ENCODE measurements at regions not wholly inside any gene's neighbourhood (a gene's known extent, or its start where the extent isn't known, plus 50 kb on each side); places are given as distances from the start of the nearest gene placed in this dataset.

GRCh38 chr13:68473834-68474326 lies 1243.7 kb upstream of the PCDH9 start:
- Histone ChIP-seq H3K27ac (no peak overlapping the region), H3K9me3 (no peaks in the 10 kb centered on the region), H3K4me2 (no peak overlapping the region), H3K4me1 (no peaks in the 10 kb centered on the region), H3K4me3 (no peak overlapping the region)
- no peak for ATAC-seq
- WGBS (ENCODE audit: missing lambda C conversion rate): 38% methylated on average over 1 of the region's 1 CpG
- ChIA-PET CTCF (no interaction called here), POLR2A (no interaction called here)
- FAIRE-seq: no peak
- TF ChIP-seq ZFP36 (IDR thresholded peaks at IDR 0.05; ENCODE audit: borderline replicate concordance, partially characterized antibody) (no peak), RARB (CRISPR knock-in tag; IDR thresholded peaks at IDR 0.05) (no peak), SMC3 (IDR thresholded peaks at IDR 0.05) (no peak), ZC3H11A (IDR thresholded peaks at IDR 0.05) (no peak), NR3C1 (IDR thresholded peaks at IDR 0.05) (no peak)
- DNase-seq (ENCODE audit: low read depth in 1 of 2, low spot score in 1 of 2): no peak

- ChIA-PET POLR2A (no interaction called here), CTCF (no interaction called here)
- DNase-seq (ENCODE audit: low read depth in 1 of 2, low spot score in 1 of 2) (no peak), FAIRE-seq (no peak), ATAC-seq (no peak)
- no peak overlapping the region for H3K4me3 ChIP-seq
- H3K4me2 ChIP-seq: 0 out of 3 replicates have a peak overlapping the region, but pooled peaks have one; percentile 19
- TF ChIP-seq HOXB5 (CRISPR knock-in tag; IDR thresholded peaks at IDR 0.05) (no peak), ZSCAN20 (CRISPR knock-in tag; IDR thresholded peaks at IDR 0.05) (no peak), PHF8 (IDR thresholded peaks at IDR 0.05; ENCODE audit: borderline replicate concordance, low read depth) (no peak), TFCP2L1 (CRISPR knock-in tag; IDR thresholded peaks at IDR 0.05) (no peak), ATOH8 (CRISPR knock-in tag; IDR thresholded peaks at IDR 0.05; ENCODE audit: low read depth) (no peak), CBX2 (IDR thresholded peaks at IDR 0.05; ENCODE audit: borderline replicate concordance, low read depth) (no peak), HMGXB4 (CRISPR knock-in tag; IDR thresholded peaks at IDR 0.05; ENCODE audit: borderline replicate concordance) (no peak), EP300 (IDR thresholded peaks at IDR 0.05) (no peak), GATA3 (IDR thresholded peaks at IDR 0.05; ENCODE audit: borderline replicate concordance) (no peak), ESRRA (IDR thresholded peaks at IDR 0.05; ENCODE audit: borderline replicate concordance, low read length) (no peak), BHLHE40 (IDR thresholded peaks at IDR 0.05; ENCODE audit: low read depth, low read length) (no peak), HDAC2 (IDR thresholded peaks at IDR 0.05) (no peak), EHF (CRISPR knock-in tag; IDR thresholded peaks at IDR 0.05) (no peak), CBX8 (IDR thresholded peaks at IDR 0.05) (no peak), MAZ (IDR thresholded peaks at IDR 0.05; ENCODE audit: borderline replicate concordance, low read depth, low read length) (no peak), ELK1 (IDR thresholded peaks at IDR 0.05; ENCODE audit: low read depth, low read length) (no peak)
- no peaks in the 10 kb centered on the region for H3K9me3 ChIP-seq
- no peak overlapping the region for H3K27ac ChIP-seq
- 5% methylated on average over 4 of the region's 4 CpGs for WGBS (ENCODE audit: missing lambda C conversion rate)
- H3K4me1 ChIP-seq: no peaks in the 10 kb centered on the region
These were observed 1237.0 kb upstream of the PCDH9 start for GRCh38 chr13:68467160-68467559.

- DNase-seq (ENCODE audit: low read depth in 1 of 2, low spot score in 1 of 2) (no peak), FAIRE-seq (no peak), ATAC-seq (no peak)
- CTCF ChIA-PET: no interaction called here
- Histone ChIP-seq H3K4me2 (no peak overlapping the region), H3K9me3 (no peaks in the 10 kb centered on the region), H3K27ac (no peak overlapping the region), H3K4me3 (no peak overlapping the region), H3K4me1 (no peaks in the 10 kb centered on the region)
- TF ChIP-seq RARB (CRISPR knock-in tag; IDR thresholded peaks at IDR 0.05) (no peak), SREBF2 (IDR thresholded peaks at IDR 0.05) (no peak), KDM5A (IDR thresholded peaks at IDR 0.05) (no peak), HES2 (IDR thresholded peaks at IDR 0.05) (no peak), ESRRA (IDR thresholded peaks at IDR 0.05; ENCODE audit: borderline replicate concordance, low read length) (no peak), FOSB (CRISPR knock-in tag; IDR thresholded peaks at IDR 0.05) (no peak), HOXA7 (CRISPR knock-in tag; IDR thresholded peaks at IDR 0.05) (no peak), PHF8 (IDR thresholded peaks at IDR 0.05; ENCODE audit: borderline replicate concordance, low read depth) (no peak), EHF (CRISPR knock-in tag; IDR thresholded peaks at IDR 0.05) (no peak), ZSCAN20 (CRISPR knock-in tag; IDR thresholded peaks at IDR 0.05) (no peak)
- POLR2A ChIA-PET: no interaction called here
These were observed 1210.7 kb upstream of the PCDH9 start for GRCh38 chr13:68440874-68441273.
